ENCODE measurements at regions not wholly inside any gene's neighbourhood (a gene's known extent, or its start where the extent isn't known, plus 50 kb on each side); places are given as distances from the start of the nearest gene placed in this dataset.
A peak's percentile ranks its signal among the peaks of the same experiment; 100 is the strongest.
"Not testable (repeated sequence)": the region's sequence is repeated elsewhere in the genome, so short reads cannot be mapped to it uniquely, and the experiment has no call there.

GRCh38 chr21:32823296-32823695, 51.7 kb upstream of the PAXBP1 start:
- DNase-seq (ENCODE audit: low spot score); in situ Hi-C loops (cut with MboI; ENCODE audit: low sequenced_read_pairs, unreplicated experiment): not testable (repeated sequence)

- in situ Hi-C loops (cut with MboI; ENCODE audit: low sequenced_read_pairs, unreplicated experiment) = no loop called here
- DNase-seq (ENCODE audit: low spot score) = no peak
- TF ChIP-seq CTCF (IDR thresholded peaks at IDR 0.05; ENCODE audit: borderline replicate concordance, control extremely low read depth, extremely low read depth, insufficient read depth, missing control alignments) = no peak
These were observed 53.4 kb upstream of the PAXBP1 start for GRCh38 chr21:32824950-32825349.

- TF ChIP-seq CTCF (IDR thresholded peaks at IDR 0.05; ENCODE audit: borderline replicate concordance, control extremely low read depth, extremely low read depth, insufficient read depth, missing control alignments) = peak; percentile 56
- DNase-seq (ENCODE audit: low spot score) = peak; percentile 76
- in situ Hi-C loops (cut with MboI; ENCODE audit: low sequenced_read_pairs, unreplicated experiment) = no loop called here
These were observed 55.0 kb upstream of the PAXBP1 start for GRCh38 chr21:32826329-32827167.

- in situ Hi-C loops (cut with MboI; ENCODE audit: low sequenced_read_pairs, unreplicated experiment) = no loop called here
- TF ChIP-seq CTCF (IDR thresholded peaks at IDR 0.05; ENCODE audit: borderline replicate concordance, control extremely low read depth, extremely low read depth, insufficient read depth, missing control alignments) = no peak
- no peak for DNase-seq (ENCODE audit: low spot score)
These were observed 57.4 kb upstream of the PAXBP1 start for GRCh38 chr21:32828908-32829307.

- DNase-seq (ENCODE audit: low spot score) = no peak
- TF ChIP-seq CTCF (IDR thresholded peaks at IDR 0.05; ENCODE audit: borderline replicate concordance, control extremely low read depth, extremely low read depth, insufficient read depth, missing control alignments) = no peak
- in situ Hi-C loops (cut with MboI; ENCODE audit: low sequenced_read_pairs, unreplicated experiment) = no loop called here
These were observed 57.9 kb upstream of the PAXBP1 start for GRCh38 chr21:32829504-32829903.

- in situ Hi-C loops (cut with MboI; ENCODE audit: low sequenced_read_pairs, unreplicated experiment) = not testable (repeated sequence)
These were observed 60.2 kb upstream of the PAXBP1 start for GRCh38 chr21:32831779-32832178.

GRCh38 chr21:32834211-32834915, 62.8 kb upstream of the PAXBP1 start:
- TF ChIP-seq CTCF (IDR thresholded peaks at IDR 0.05; ENCODE audit: borderline replicate concordance, control extremely low read depth, extremely low read depth, insufficient read depth, missing control alignments) = no peak
- DNase-seq (ENCODE audit: low spot score) = no peak
- in situ Hi-C loops (cut with MboI; ENCODE audit: low sequenced_read_pairs, unreplicated experiment) = no loop called here

More at GRCh38 chr21:32831779-32832178, 60.2 kb upstream of the PAXBP1 start:
- DNase-seq (ENCODE audit: low spot score) = not testable (repeated sequence)

Data from GM13976 (cell line).